Breast epithelium (tissue), 4 donors: ENCODE measurements at regions not wholly inside any gene's neighbourhood (a gene's known extent, or its start where the extent isn't known, plus 50 kb on each side); places are given as distances from the start of the nearest gene placed in this dataset.
"Not testable (repeated sequence)": the region's sequence is repeated elsewhere in the genome, so short reads cannot be mapped to it uniquely, and the experiment has no call there.

Experiments
- DNase-seq, 2 donors: peaks; one replicate each; pipeline ENCODE4 v3.0.0-alpha.2; 2019; ENCODE audit warnings: low spot score in 2 of 2
- H3K27ac ChIP-seq, 2 donors: fragments of 200-600 bp; sonication (generic) in 1 of 2; one replicate each; pipeline ENCODE4 v1.5.1; 2016 to 2019; ENCODE audit warnings: mild to moderate bottlenecking in 1 of 2
- H3K27me3 ChIP-seq, 2 donors: fragments of 200-600 bp; sonication (generic) in 1 of 2; one replicate each; pipeline versions ENCODE4 v1.5.1 to v1.6.0; 2017 to 2019; ENCODE audit warnings: control low read depth in 1 of 2, mild to moderate bottlenecking in 1 of 2
- H3K36me3 ChIP-seq: fragments of 200-600 bp; one replicate; pipeline ENCODE4 v1.5.1; 2019
- H3K4me1 ChIP-seq, 2 donors: fragments of 200-600 bp; sonication (generic); one replicate each; pipeline ENCODE4 v1.5.1; 2016 to 2019; ENCODE audit warnings: control low read depth in 1 of 2
- H3K4me3 ChIP-seq, 3 donors: fragments of 200-600 bp; sonication (generic); 1 replicate in 2 of 3; 2 replicates in 1 of 3; pipeline ENCODE4 v1.5.1; 2016 to 2019; ENCODE audit warnings: mild to moderate bottlenecking in 3 of 3, moderate library complexity in 2 of 3
- H3K9me3 ChIP-seq, 2 donors: fragments of 200-600 bp; sonication (generic) in 1 of 2; one replicate each; pipeline ENCODE4 v1.5.1; 2016 to 2019; ENCODE audit warnings: control low read depth in 1 of 2
- CTCF ChIP-seq, 3 donors: fragments of 450-650 bp; IDR thresholded peaks; one replicate each; pipeline ENCODE4 v1.5.1; 2016 to 2017; ENCODE audit warnings: antibody characterized with exemption in 3 of 3, mild to moderate bottlenecking in 3 of 3, moderate library complexity in 3 of 3
- POLR2A ChIP-seq: fragments of 450-650 bp; IDR thresholded peaks from one replicate; pipeline ENCODE4 v1.6.1; 2016; ENCODE audit warnings: antibody characterized with exemption, mild to moderate bottlenecking, moderate library complexity
- POLR2AphosphoS5 ChIP-seq, 3 donors: sonication (generic); formaldehyde crosslinking; IDR thresholded peaks; one replicate each; pipeline ENCODE4 v1.6.1; 2017; ENCODE audit warnings: antibody characterized with exemption in 3 of 3
- intact Hi-C: fragments of 100-400 bp; cut with DNase I; formaldehyde crosslinking; loops from one replicate; pipeline ENCODE4 v1.15.1; 2023; ENCODE audit warnings: low total_unique reads

GRCh38 chr16:22989598-22989997 lies 159.7 kb downstream of the USP31 start:
- intact Hi-C loops, result no loop called here
- no peaks in the 10 kb centered on the region for H3K27me3 ChIP-seq
- no peaks in the 10 kb centered on the region for H3K4me1 ChIP-seq
- no peak overlapping the region for H3K4me3 ChIP-seq
- peaks cover 8 to 13% of the 10 kb centered on the region in 2 donors for H3K9me3 ChIP-seq
- H3K27ac ChIP-seq, result no peak overlapping the region
- H3K36me3 ChIP-seq, result no peaks in the 10 kb centered on the region
- DNase-seq, result no peak
- TF ChIP-seq POLR2AphosphoS5 (IDR thresholded peaks at IDR 0.05) (no peak), POLR2A (no peak), CTCF (IDR thresholded peaks at IDR 0.05) (no peak)

- no peak for TF ChIP-seq POLR2AphosphoS5 (IDR thresholded peaks at IDR 0.05)
- no peak for TF ChIP-seq CTCF (IDR thresholded peaks at IDR 0.05)
- no peak for TF ChIP-seq POLR2A
Measured at GRCh38 chr16:22983614-22984013, 165.6 kb downstream of the USP31 start.

GRCh38 chr16:22980514-22980913 lies 166.6 kb downstream of the HS3ST2 start:
- H3K4me1 ChIP-seq, intact Hi-C loops, H3K27ac ChIP-seq, H3K36me3 ChIP-seq, DNase-seq, H3K27me3 ChIP-seq, H3K4me3 ChIP-seq: not testable (repeated sequence)
- peaks cover 21 to 28% of the 10 kb centered on the region in 2 donors for H3K9me3 ChIP-seq

More at GRCh38 chr16:22983614-22984013, 165.6 kb downstream of the USP31 start:
- no peaks in the 10 kb centered on the region for H3K27me3 ChIP-seq
- peaks cover 21 to 32% of the 10 kb centered on the region in 2 donors for H3K9me3 ChIP-seq
- no peak for DNase-seq
- intact Hi-C loops, result no loop called here
- H3K36me3 ChIP-seq, result no peaks in the 10 kb centered on the region
- no peak overlapping the region for H3K4me3 ChIP-seq
- no peaks in the 10 kb centered on the region for H3K4me1 ChIP-seq
- H3K27ac ChIP-seq, result no peak overlapping the region

- no peak for TF ChIP-seq POLR2AphosphoS5 (IDR thresholded peaks at IDR 0.05)
- TF ChIP-seq POLR2A, result no peak
- no peak for TF ChIP-seq CTCF (IDR thresholded peaks at IDR 0.05)
- H3K27me3 ChIP-seq, result no peaks in the 10 kb centered on the region
- intact Hi-C loops, result no loop called here
- H3K9me3 ChIP-seq, result peaks cover 7 to 13% of the 10 kb centered on the region in 2 donors
- H3K27ac ChIP-seq, result no peak overlapping the region
- H3K4me1 ChIP-seq, result no peaks in the 10 kb centered on the region
- DNase-seq, result no peak
- no peaks in the 10 kb centered on the region for H3K36me3 ChIP-seq
- H3K4me3 ChIP-seq, result no peak overlapping the region
Measured at GRCh38 chr16:22979038-22979437, 165.1 kb downstream of the HS3ST2 start.

- H3K36me3 ChIP-seq, result no peaks in the 10 kb centered on the region
- H3K27me3 ChIP-seq, result no peaks in the 10 kb centered on the region
- no peaks in the 10 kb centered on the region for H3K9me3 ChIP-seq
- TF ChIP-seq CTCF (IDR thresholded peaks at IDR 0.05) (peak in 1 of 3 donors; percentile 10), POLR2A (no peak)
- intact Hi-C loops, result no loop called here
- H3K27ac ChIP-seq, result no peak overlapping the region
- no peaks in the 10 kb centered on the region for H3K4me1 ChIP-seq
- H3K4me3 ChIP-seq, result no peak overlapping the region
- DNase-seq, result no peak
Measured at GRCh38 chr16:22977294-22977697, 163.3 kb downstream of the HS3ST2 start.

GRCh38 chr16:22973522-22973921 lies 159.6 kb downstream of the HS3ST2 start:
- H3K4me3 ChIP-seq, result no peak overlapping the region
- no peak for TF ChIP-seq POLR2AphosphoS5 (IDR thresholded peaks at IDR 0.05)
- H3K27ac ChIP-seq, result no peak overlapping the region
- no peak for DNase-seq
- no peaks in the 10 kb centered on the region for H3K9me3 ChIP-seq
- H3K27me3 ChIP-seq, result no peaks in the 10 kb centered on the region
- H3K4me1 ChIP-seq, result no peaks in the 10 kb centered on the region
- no peaks in the 10 kb centered on the region for H3K36me3 ChIP-seq
- intact Hi-C loops, result no loop called here
